ENCODE measurements at regions not wholly inside any gene's neighbourhood (a gene's known extent, or its start where the extent isn't known, plus 50 kb on each side); places are given as distances from the start of the nearest gene placed in this dataset.

GRCh38 chr17:73855720-73856333 is 211.6 kb upstream of the SDK2 start:
- TF ChIP-seq FOXK1 (CRISPR knock-in tag; IDR thresholded peaks at IDR 0.05) = no peak
- TF ChIP-seq ZBTB21 (CRISPR knock-in tag; IDR thresholded peaks at IDR 0.05; ENCODE audit: borderline replicate concordance) = no peak
- TF ChIP-seq CTCF (IDR thresholded peaks at IDR 0.05) = no peak
- TF ChIP-seq ETV6 (CRISPR knock-in tag; IDR thresholded peaks at IDR 0.05) = no peak
- no peak for TF ChIP-seq PRDM15 (CRISPR knock-in tag; IDR thresholded peaks at IDR 0.05)
- TF ChIP-seq ATF1 (CRISPR knock-in tag; IDR thresholded peaks at IDR 0.05) = no peak
- no peak for TF ChIP-seq TEAD4 (CRISPR knock-in tag; IDR thresholded peaks at IDR 0.05)
- TF ChIP-seq ZNF121 (CRISPR knock-in tag; IDR thresholded peaks at IDR 0.05) = no peak
- no peak for TF ChIP-seq PRRX2 (CRISPR knock-in tag; IDR thresholded peaks at IDR 0.05)
